ENCODE measurements at regions not wholly inside any gene's neighbourhood (a gene's known extent, or its start where the extent isn't known, plus 50 kb on each side); places are given as distances from the start of the nearest gene placed in this dataset.

DNA sequence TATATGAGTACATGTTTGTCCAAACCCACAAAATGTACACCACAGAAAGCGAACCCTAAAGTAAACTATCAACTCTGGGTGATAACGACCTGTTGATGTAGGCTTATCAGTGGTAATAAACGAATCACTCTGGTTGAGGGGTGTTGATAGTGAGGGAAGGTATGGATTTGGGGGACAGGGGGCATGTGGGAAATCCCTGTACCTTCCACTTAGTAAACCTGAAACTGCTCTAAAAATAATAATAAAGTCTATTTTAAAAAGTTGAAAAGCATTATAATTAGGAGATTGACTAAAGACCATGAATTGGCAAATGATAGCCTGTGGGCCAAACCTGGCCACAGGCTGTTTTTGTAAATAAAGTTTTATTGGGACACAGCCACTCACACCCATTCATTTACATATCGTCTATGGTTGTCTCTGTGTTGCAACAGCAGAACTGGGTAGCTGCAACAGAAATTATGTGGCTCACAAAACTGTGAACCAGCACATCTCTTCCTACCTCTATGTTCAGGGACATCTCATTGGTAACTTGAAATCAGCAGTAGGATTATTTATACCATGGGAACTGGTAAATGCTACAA lies 85.5 kb upstream of the CDYL2 start:
- TF ChIP-seq CTCF (conservative IDR thresholded peaks at IDR 0.05 in 1 of 2, IDR thresholded peaks at IDR 0.05 in 1 of 2; ENCODE audit: extremely low read depth in 1 of 2, insufficient read depth in 1 of 2, low read depth in 1 of 2, low read length in 2 of 2) (no peak), EZH2 (IDR thresholded peaks at IDR 0.05; ENCODE audit: borderline replicate concordance, low read length) (no peak)

Data from mammary epithelial cell (primary cell).